ENCODE measurements at regions not wholly inside any gene's neighbourhood (a gene's known extent, or its start where the extent isn't known, plus 50 kb on each side); places are given as distances from the start of the nearest gene placed in this dataset.

DNA sequence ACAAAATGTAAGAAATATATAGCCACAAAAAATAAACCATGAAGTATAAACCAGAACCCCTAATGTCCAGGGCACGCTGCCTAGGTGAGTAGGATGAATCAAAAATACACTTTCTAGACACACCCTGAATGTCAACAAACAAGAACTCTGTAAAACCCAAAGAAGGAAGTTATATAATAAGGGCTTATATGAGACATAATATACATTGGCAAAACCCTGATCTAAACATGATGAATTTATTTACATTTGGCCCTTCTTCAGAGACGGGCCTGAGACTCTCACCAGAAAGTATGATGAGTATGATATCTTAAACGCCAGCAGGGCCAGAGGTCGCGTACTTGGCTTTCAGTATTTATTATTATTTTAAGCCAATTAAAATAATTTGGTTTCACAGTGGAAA is 125.1 kb upstream of the FST start:
- POLR2A ChIA-PET: interaction anchor here (0.6 kb wide), 3 partner anchors 12 to 955 kb away, joined by 3 read pairs; partner anchors contain the start of gene ARL15
- TF ChIP-seq, protein P1, sequence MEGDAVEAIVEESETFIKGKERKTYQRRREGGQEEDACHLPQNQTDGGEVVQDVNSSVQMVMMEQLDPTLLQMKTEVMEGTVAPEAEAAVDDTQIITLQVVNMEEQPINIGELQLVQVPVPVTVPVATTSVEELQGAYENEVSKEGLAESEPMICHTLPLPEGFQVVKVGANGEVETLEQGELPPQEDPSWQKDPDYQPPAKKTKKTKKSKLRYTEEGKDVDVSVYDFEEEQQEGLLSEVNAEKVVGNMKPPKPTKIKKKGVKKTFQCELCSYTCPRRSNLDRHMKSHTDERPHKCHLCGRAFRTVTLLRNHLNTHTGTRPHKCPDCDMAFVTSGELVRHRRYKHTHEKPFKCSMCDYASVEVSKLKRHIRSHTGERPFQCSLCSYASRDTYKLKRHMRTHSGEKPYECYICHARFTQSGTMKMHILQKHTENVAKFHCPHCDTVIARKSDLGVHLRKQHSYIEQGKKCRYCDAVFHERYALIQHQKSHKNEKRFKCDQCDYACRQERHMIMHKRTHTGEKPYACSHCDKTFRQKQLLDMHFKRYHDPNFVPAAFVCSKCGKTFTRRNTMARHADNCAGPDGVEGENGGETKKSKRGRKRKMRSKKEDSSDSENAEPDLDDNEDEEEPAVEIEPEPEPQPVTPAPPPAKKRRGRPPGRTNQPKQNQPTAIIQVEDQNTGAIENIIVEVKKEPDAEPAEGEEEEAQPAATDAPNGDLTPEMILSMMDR (IDR thresholded peaks at IDR 0.05; ENCODE audit: insufficient read depth, low read length, missing control alignments): no peak
- peak; percentile 36 for DNase-seq (ENCODE audit: low read depth, low spot score)
- no peak overlapping the region for H3K4me3 ChIP-seq (ENCODE audit: low read depth, low read length)
- CTCF ChIA-PET: interaction anchor here (0.8 to 1.8 kb wide), 2 partner anchors 11 to 888 kb away, joined by 3 to 5 read pairs; no protein-coding TSS in a partner anchor

DNA sequence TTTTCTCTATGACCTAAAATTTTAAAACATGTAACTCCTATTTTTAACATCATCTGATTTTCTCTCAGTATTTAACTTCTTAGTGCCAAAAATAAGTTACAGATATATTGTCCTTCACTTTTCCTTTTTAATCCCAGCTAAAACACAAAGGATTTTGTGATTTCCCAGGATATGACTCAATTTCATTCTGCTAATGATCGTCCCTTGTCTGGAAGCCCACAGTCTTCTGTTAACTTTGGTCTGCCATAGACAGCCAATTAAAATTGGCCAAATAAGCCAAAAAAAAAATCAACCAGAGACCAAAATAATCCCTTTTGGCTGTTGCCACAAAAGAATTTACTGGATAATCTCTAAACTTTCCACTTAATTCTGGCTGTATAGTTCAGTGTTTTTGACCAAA is 124.5 kb upstream of the FST start:
- TF ChIP-seq, protein P1 (IDR thresholded peaks at IDR 0.05; ENCODE audit: insufficient read depth, low read length, missing control alignments): no peak
- POLR2A ChIA-PET: interaction anchor here (0.6 kb wide), 1 partner anchor 13 kb away, joined by 3 read pairs; no protein-coding TSS in a partner anchor
- no peak for DNase-seq (ENCODE audit: low read depth, low spot score)
- CTCF ChIA-PET: interaction anchor here (0.6 to 1.8 kb wide), 3 partner anchors 8 to 94 kb away, joined by 3 to 5 read pairs (median 5); no protein-coding TSS in a partner anchor
- no peak overlapping the region for H3K4me3 ChIP-seq (ENCODE audit: low read depth, low read length)

DNA sequence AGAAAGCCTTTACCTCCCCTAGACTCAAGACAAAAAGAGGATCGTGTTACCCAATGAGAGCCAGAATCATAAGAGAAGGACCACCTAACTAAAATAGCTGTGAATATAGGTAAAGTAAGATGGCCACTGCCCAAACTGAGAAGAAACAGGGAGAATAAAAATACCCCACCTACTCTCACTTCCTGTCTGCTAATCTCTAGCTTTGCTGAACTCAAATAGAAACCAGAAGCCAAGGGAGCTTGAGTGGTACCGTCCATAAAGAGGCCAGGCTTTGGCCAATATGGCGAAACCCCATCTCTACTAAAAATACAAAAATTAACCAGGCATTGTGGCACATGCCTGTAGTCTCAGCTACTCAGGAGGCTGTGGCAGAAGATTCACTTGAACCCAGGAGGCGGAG is 123.0 kb upstream of the FST start:
- no peak overlapping the region for H3K4me3 ChIP-seq (ENCODE audit: low read depth, low read length)
- POLR2A ChIA-PET: no interaction called here
- CTCF ChIA-PET: interaction anchor here (0.7 to 1.0 kb wide), 2 partner anchors 46 to 872 kb away, joined by 3 read pairs; no protein-coding TSS in a partner anchor
- no peak for DNase-seq (ENCODE audit: low read depth, low spot score)
- TF ChIP-seq, protein P1 (IDR thresholded peaks at IDR 0.05; ENCODE audit: insufficient read depth, low read length, missing control alignments): no peak

GRCh38 chr5:53358794-53359193 is 121.6 kb upstream of the FST start:
- ChIA-PET CTCF (interaction anchor here (0.9 to 1.5 kb wide), 4 partner anchors 12 to 188 kb away, joined by 3 to 6 read pairs (median 4); no protein-coding TSS in a partner anchor), POLR2A (no interaction called here)
- H3K4me3 ChIP-seq (ENCODE audit: low read depth, low read length): no peak overlapping the region
- TF ChIP-seq, protein P1 (IDR thresholded peaks at IDR 0.05; ENCODE audit: insufficient read depth, low read length, missing control alignments): no peak
- DNase-seq (ENCODE audit: low read depth, low spot score): no peak

- no peak overlapping the region for H3K4me3 ChIP-seq (ENCODE audit: low read depth, low read length)
- TF ChIP-seq, protein P1 (IDR thresholded peaks at IDR 0.05; ENCODE audit: insufficient read depth, low read length, missing control alignments): no peak
- POLR2A ChIA-PET: interaction anchor here (0.6 kb wide), 1 partner anchor 777 kb away, joined by 3 read pairs; no protein-coding TSS in a partner anchor
- no peak for DNase-seq (ENCODE audit: low read depth, low spot score)
- CTCF ChIA-PET: interaction anchor here (1.1 to 1.3 kb wide), 2 partner anchors 13 to 869 kb away, joined by 3 to 4 read pairs; no protein-coding TSS in a partner anchor
Observed at GRCh38 chr5:53359916-53360517, 120.4 kb upstream of the FST start.

- POLR2A ChIA-PET: no interaction called here
- no peak overlapping the region for H3K4me3 ChIP-seq (ENCODE audit: low read depth, low read length)
- DNase-seq (ENCODE audit: low read depth, low spot score): peak; percentile 51
- TF ChIP-seq, protein P1 (IDR thresholded peaks at IDR 0.05; ENCODE audit: insufficient read depth, low read length, missing control alignments): no peak
- CTCF ChIA-PET: no interaction called here
Observed at GRCh38 chr5:53360811-53361210, 119.6 kb upstream of the FST start.
